HEK293 (cell line): ENCODE measurements at regions not wholly inside any gene's neighbourhood (a gene's known extent, or its start where the extent isn't known, plus 50 kb on each side); places are given as distances from the start of the nearest gene placed in this dataset.

Source experiments
- CTCF ChIA-PET: fragments of 350-600 bp; formaldehyde crosslinking; extraction: SDS; loops from one replicate; lab custom pipeline; 2021; ENCODE audit warnings: antibody characterized with exemption; lab: Yijun Ruan, JAX
- POLR2A ChIA-PET: fragments of 300-600 bp; formaldehyde crosslinking; extraction: SDS; loops from one replicate; lab custom pipeline; 2020; ENCODE audit warnings: antibody characterized with exemption, inconsistent platforms; lab: Yijun Ruan, JAX
- H3K27ac ChIP-seq: fragments of 200-500 bp; sonication (Bioruptor generic); 2 replicates; pipeline ENCODE4 v1.5.1; 2014; ENCODE audit warnings: low read depth, low read length, control low read depth, inconsistent platforms; ENCODE audit errors: extremely low read depth
- H3K36me3 ChIP-seq, 2 experiments: fragments of 200-500 bp in 1 of 2; sonication (Bioruptor generic) in 1 of 2; 1 replicate in 1 of 2; 2 replicates in 1 of 2; pipeline ENCODE4 v1.5.1; 2014 to 2017; ENCODE audit warnings: inconsistent platforms in 2 of 2, low read length in 2 of 2; ENCODE audit not compliant: control insufficient read depth in 2 of 2, insufficient read depth in 1 of 2
- H3K4me1 ChIP-seq: fragments of 200-500 bp; sonication (Bioruptor generic); 2 replicates; pipeline ENCODE4 v1.5.1; 2014; ENCODE audit warnings: mild to moderate bottlenecking, low read length, inconsistent platforms; ENCODE audit not compliant: control insufficient read depth, insufficient read depth
- H3K4me3 ChIP-seq: 2 replicates; pipeline ENCODE4 v1.5.1; 2011; ENCODE audit warnings: low read depth, mild to moderate bottlenecking, control low read depth, low read length, moderate library complexity
- H3K9me3 ChIP-seq: fragments of 200-500 bp; sonication (Bioruptor generic); 2 replicates; pipeline ENCODE4 v1.5.1; 2014; ENCODE audit warnings: low read depth, low read length, inconsistent platforms; ENCODE audit not compliant: control insufficient read depth, insufficient read depth
- AEBP2 ChIP-seq: fragments of 450-650 bp; formaldehyde crosslinking; IDR thresholded peaks from 2 replicates; pipeline ENCODE4 v1.5.1; 2016; ENCODE audit warnings: missing biosample characterization, missing genetic modification characterization, borderline replicate concordance
- GFI1B ChIP-seq: fragments of 450-650 bp; formaldehyde crosslinking; IDR thresholded peaks from 2 replicates; pipeline ENCODE4 v1.5.1; 2016; ENCODE audit warnings: missing biosample characterization, missing genetic modification characterization
- GLIS1 ChIP-seq: fragments of 450-650 bp; formaldehyde crosslinking; IDR thresholded peaks from 2 replicates; pipeline ENCODE4 v1.5.1; 2016; ENCODE audit warnings: missing biosample characterization, missing genetic modification characterization
- HOXD13 ChIP-seq: sonication (generic); formaldehyde crosslinking; IDR thresholded peaks from 2 replicates; pipeline ENCODE4 v1.8.0; 2022; ENCODE audit warnings: missing genetic modification reagents, borderline replicate concordance
- PRDM1 ChIP-seq: fragments of 450-650 bp; formaldehyde crosslinking; IDR thresholded peaks from 2 replicates; pipeline ENCODE4; 2016; ENCODE audit warnings: missing biosample characterization, missing genetic modification characterization
- REST ChIP-seq: fragments of 450-650 bp; formaldehyde crosslinking; IDR thresholded peaks from 2 replicates; pipeline ENCODE4 v1.5.1; 2016; ENCODE audit warnings: missing biosample characterization, missing genetic modification characterization
- SCRT1 ChIP-seq: fragments of 450-650 bp; formaldehyde crosslinking; IDR thresholded peaks from 2 replicates; pipeline ENCODE4 v1.5.1; 2016; ENCODE audit warnings: missing biosample characterization, missing genetic modification characterization, borderline replicate concordance
- SP2 ChIP-seq: fragments of 450-650 bp; formaldehyde crosslinking; IDR thresholded peaks from 2 replicates; pipeline ENCODE4 v1.5.1; 2016; ENCODE audit warnings: missing biosample characterization, missing genetic modification characterization
- WT1 ChIP-seq: fragments of 450-650 bp; formaldehyde crosslinking; IDR thresholded peaks from 2 replicates; pipeline ENCODE4 v1.5.1; 2016; ENCODE audit warnings: missing biosample characterization, missing genetic modification characterization
- YY1 ChIP-seq: fragments of 450-650 bp; formaldehyde crosslinking; IDR thresholded peaks from 2 replicates; pipeline ENCODE4 v1.5.1; 2018; ENCODE audit warnings: missing biosample characterization, missing genetic modification characterization
- ZBTB48 ChIP-seq: fragments of 450-650 bp; formaldehyde crosslinking; IDR thresholded peaks from 2 replicates; pipeline ENCODE4 v1.5.1; 2016; ENCODE audit warnings: missing biosample characterization, missing genetic modification characterization
- ZBTB8A ChIP-seq: fragments of 450-650 bp; formaldehyde crosslinking; IDR thresholded peaks from 2 replicates; pipeline ENCODE4 v1.5.1; 2016; ENCODE audit warnings: missing biosample characterization, missing genetic modification characterization
- ZFHX2 ChIP-seq: fragments of 450-650 bp; formaldehyde crosslinking; conservative IDR thresholded peaks from 2 replicates; pipeline ENCODE4 v1.5.1; 2016; ENCODE audit warnings: missing biosample characterization, missing genetic modification characterization
- ZNF2 ChIP-seq: fragments of 450-650 bp; formaldehyde crosslinking; IDR thresholded peaks from 2 replicates; pipeline ENCODE4 v1.5.1; 2016; ENCODE audit warnings: missing biosample characterization, missing genetic modification characterization
- ZNF26 ChIP-seq: fragments of 450-650 bp; formaldehyde crosslinking; IDR thresholded peaks from 2 replicates; pipeline ENCODE4 v1.5.1; 2016; ENCODE audit warnings: missing biosample characterization, missing genetic modification characterization
- ZNF266 ChIP-seq: fragments of 450-650 bp; formaldehyde crosslinking; IDR thresholded peaks from 2 replicates; pipeline ENCODE4 v1.5.1; 2016; ENCODE audit warnings: missing biosample characterization, missing genetic modification characterization, low read depth
- ZNF324 ChIP-seq: fragments of 450-650 bp; formaldehyde crosslinking; IDR thresholded peaks from 2 replicates; pipeline ENCODE4 v1.5.1; 2016; ENCODE audit warnings: missing biosample characterization, missing genetic modification characterization
- ZNF341 ChIP-seq: fragments of 450-650 bp; formaldehyde crosslinking; IDR thresholded peaks from 2 replicates; pipeline ENCODE4; 2016; ENCODE audit warnings: low read depth, missing biosample characterization, missing genetic modification characterization
- ZNF473 ChIP-seq: fragments of 450-650 bp; formaldehyde crosslinking; IDR thresholded peaks from 2 replicates; pipeline ENCODE4 v1.5.1; 2017; ENCODE audit warnings: missing biosample characterization, missing genetic modification characterization
- ZNF501 ChIP-seq: fragments of 450-650 bp; formaldehyde crosslinking; IDR thresholded peaks from 2 replicates; pipeline ENCODE4 v1.5.1; 2016; ENCODE audit warnings: missing biosample characterization, missing genetic modification characterization
- ZNF660 ChIP-seq: fragments of 450-650 bp; IDR thresholded peaks from 2 replicates; pipeline ENCODE4 v1.5.1; 2018; ENCODE audit warnings: missing biosample characterization, mild to moderate bottlenecking, missing genetic modification characterization
- ZNF776 ChIP-seq: fragments of 450-650 bp; formaldehyde crosslinking; IDR thresholded peaks from 2 replicates; pipeline ENCODE4 v1.5.0; 2017; ENCODE audit warnings: missing biosample characterization, missing genetic modification characterization, borderline replicate concordance
- ZSCAN30 ChIP-seq: fragments of 450-650 bp; IDR thresholded peaks from 2 replicates; pipeline ENCODE4 v1.5.1; 2018; ENCODE audit warnings: missing biosample characterization, mild to moderate bottlenecking, missing genetic modification characterization, moderate library complexity
- ZXDB ChIP-seq: fragments of 450-650 bp; formaldehyde crosslinking; IDR thresholded peaks from 2 replicates; pipeline ENCODE4 v1.5.1; 2016; ENCODE audit warnings: missing biosample characterization, missing genetic modification characterization
- TF ChIP-seq, protein P1 (sequence below): fragments of 450-650 bp; IDR thresholded peaks from 2 replicates; pipeline ENCODE4 v1.5.1; 2018; ENCODE audit warnings: missing biosample characterization, mild to moderate bottlenecking, missing genetic modification characterization
- TF ChIP-seq, protein P2 (sequence below): fragments of 450-650 bp; formaldehyde crosslinking; IDR thresholded peaks from 2 replicates; pipeline ENCODE4 v1.5.1; 2017; ENCODE audit warnings: missing biosample characterization, missing genetic modification characterization

GRCh38 chr9:36487482-36488388 lies 85.0 kb upstream of the MELK start:
- POLR2A ChIA-PET: interaction anchor here (0.6 to 1.6 kb wide), 13 partner anchors 8 to 297 kb away, joined by 3 to 4 read pairs (median 3); partner anchors contain the start of gene CLTA
- H3K27ac ChIP-seq: peak overlapping the region; percentile 85
- H3K4me1 ChIP-seq: peaks cover 8% of the 10 kb centered on the region
- CTCF ChIA-PET: interaction anchor here (0.8 to 1.7 kb wide), 2 partner anchors 13 to 17 kb away, joined by 3 to 6 read pairs; no protein-coding TSS in a partner anchor
- peaks cover 0 to 2% of the 10 kb centered on the region in 2 experiments; a peak in 1 of 3 replicates for H3K36me3 ChIP-seq
- H3K4me3 ChIP-seq: peak overlapping the region; percentile 91
- no peaks in the 10 kb centered on the region for H3K9me3 ChIP-seq
- TF ChIP-seq ZNF473 (tag by site-specific recombination) (no peak), ZNF324 (tag by site-specific recombination) (no peak), YY1 (tag by site-specific recombination) (no peak), ZNF660 (tag by site-specific recombination) (peak; percentile 62), ZNF26 (no peak), PRDM1 (tag by site-specific recombination) (peak; percentile 81), ZNF266 (no peak), ZNF341 (tag by site-specific recombination) (peak; percentile 71; the same call in 1 of the 2 replicates), ZBTB8A (tag by site-specific recombination) (peak; percentile 88), REST (no peak), GFI1B (tag by site-specific recombination) (no peak), ZNF2 (0 out of 2 replicates have a peak, but pooled peaks have one; percentile 46), GLIS1 (tag by site-specific recombination) (peak; percentile 28), WT1 (tag by site-specific recombination) (no peak), AEBP2 (tag by site-specific recombination) (no peak), SP2 (tag by site-specific recombination) (peak; percentile 22; the same call in 1 of the 2 replicates), ZFHX2 (tag by site-specific recombination) (peak; percentile 16; the same call in 1 of the 2 replicates), HOXD13 (CRISPR knock-in tag) (no peak), ZNF501 (tag by site-specific recombination) (no peak), ZBTB48 (tag by site-specific recombination) (peak; percentile 35; the same call in 1 of the 2 replicates), SCRT1 (tag by site-specific recombination) (no peak), ZXDB (tag by site-specific recombination) (peak; percentile 79; the same call in 1 of the 2 replicates), ZSCAN30 (tag by site-specific recombination) (peak; percentile 65), ZNF776 (tag by site-specific recombination) (no peak)
- TF ChIP-seq, protein P1, sequence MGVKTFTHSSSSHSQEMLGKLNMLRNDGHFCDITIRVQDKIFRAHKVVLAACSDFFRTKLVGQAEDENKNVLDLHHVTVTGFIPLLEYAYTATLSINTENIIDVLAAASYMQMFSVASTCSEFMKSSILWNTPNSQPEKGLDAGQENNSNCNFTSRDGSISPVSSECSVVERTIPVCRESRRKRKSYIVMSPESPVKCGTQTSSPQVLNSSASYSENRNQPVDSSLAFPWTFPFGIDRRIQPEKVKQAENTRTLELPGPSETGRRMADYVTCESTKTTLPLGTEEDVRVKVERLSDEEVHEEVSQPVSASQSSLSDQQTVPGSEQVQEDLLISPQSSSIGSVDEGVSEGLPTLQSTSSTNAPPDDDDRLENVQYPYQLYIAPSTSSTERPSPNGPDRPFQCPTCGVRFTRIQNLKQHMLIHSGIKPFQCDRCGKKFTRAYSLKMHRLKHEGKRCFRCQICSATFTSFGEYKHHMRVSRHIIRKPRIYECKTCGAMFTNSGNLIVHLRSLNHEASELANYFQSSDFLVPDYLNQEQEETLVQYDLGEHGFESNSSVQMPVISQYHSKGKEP: 0 out of 2 replicates have a peak, but pooled peaks have one; percentile 9
- TF ChIP-seq, protein P2, sequence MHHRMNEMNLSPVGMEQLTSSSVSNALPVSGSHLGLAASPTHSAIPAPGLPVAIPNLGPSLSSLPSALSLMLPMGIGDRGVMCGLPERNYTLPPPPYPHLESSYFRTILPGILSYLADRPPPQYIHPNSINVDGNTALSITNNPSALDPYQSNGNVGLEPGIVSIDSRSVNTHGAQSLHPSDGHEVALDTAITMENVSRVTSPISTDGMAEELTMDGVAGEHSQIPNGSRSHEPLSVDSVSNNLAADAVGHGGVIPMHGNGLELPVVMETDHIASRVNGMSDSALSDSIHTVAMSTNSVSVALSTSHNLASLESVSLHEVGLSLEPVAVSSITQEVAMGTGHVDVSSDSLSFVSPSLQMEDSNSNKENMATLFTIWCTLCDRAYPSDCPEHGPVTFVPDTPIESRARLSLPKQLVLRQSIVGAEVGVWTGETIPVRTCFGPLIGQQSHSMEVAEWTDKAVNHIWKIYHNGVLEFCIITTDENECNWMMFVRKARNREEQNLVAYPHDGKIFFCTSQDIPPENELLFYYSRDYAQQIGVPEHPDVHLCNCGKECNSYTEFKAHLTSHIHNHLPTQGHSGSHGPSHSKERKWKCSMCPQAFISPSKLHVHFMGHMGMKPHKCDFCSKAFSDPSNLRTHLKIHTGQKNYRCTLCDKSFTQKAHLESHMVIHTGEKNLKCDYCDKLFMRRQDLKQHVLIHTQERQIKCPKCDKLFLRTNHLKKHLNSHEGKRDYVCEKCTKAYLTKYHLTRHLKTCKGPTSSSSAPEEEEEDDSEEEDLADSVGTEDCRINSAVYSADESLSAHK (tag by site-specific recombination): peak; percentile 84
